ENCODE measurements at regions not wholly inside any gene's neighbourhood (a gene's known extent, or its start where the extent isn't known, plus 50 kb on each side); places are given as distances from the start of the nearest gene placed in this dataset.

DNA sequence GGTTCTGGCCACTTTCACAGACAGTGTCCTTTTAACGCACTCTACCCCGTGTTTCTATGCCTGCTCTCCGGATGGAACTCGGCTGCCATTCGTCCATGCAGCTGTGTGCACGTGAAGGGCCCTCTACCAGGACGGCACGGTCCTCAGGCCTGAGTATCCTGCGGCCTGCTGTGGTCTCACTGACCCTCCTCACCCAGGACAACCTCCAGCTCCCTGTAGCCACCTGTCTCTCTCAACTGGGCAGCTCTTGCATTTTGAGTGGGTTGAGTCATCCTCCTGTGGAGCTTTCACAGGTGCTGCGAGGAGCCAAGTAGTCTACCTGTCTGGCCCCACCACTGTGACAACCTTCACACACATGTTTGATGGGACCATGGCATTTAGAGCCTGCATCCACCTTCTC, 321.7 kb upstream of the TSHZ3 start:
- no peak overlapping the region for H2BK5ac ChIP-seq (ENCODE audit: low read depth, low read length, poor library complexity, severe bottlenecking)
- H4K91ac ChIP-seq (ENCODE audit: insufficient read depth, low read depth, low read length) = no peak overlapping the region
- peaks cover 6% of the 10 kb centered on the region; the same call in 1 of the 2 replicates for H3K4me1 ChIP-seq (ENCODE audit: control insufficient read depth, insufficient read depth, low read length)
- in situ Hi-C loops (cut with MboI; ENCODE audit: low sequenced_read_pairs) (no loop called here), dilution Hi-C loops (cut with HindIII; ENCODE audit: low sequenced_read_pairs, unreplicated experiment) (no loop called here), intact Hi-C loops (cut with micrococcal nuclease) (no loop called here)
- H4K20me1 ChIP-seq (ENCODE audit: insufficient read depth, low read length) = no peaks in the 10 kb centered on the region
- H3K79me1 ChIP-seq (ENCODE audit: low read depth in 1 of 2, low read length in 2 of 2) = no peaks in the 10 kb centered on the region
- 0 out of 2 replicates have a peak, but pooled peaks cover 3% of the 10 kb centered on the region for H3K9me3 ChIP-seq (ENCODE audit: control insufficient read depth, insufficient read depth, low read length)
- H3K4me2 ChIP-seq (ENCODE audit: low read depth, low read length) = no peak overlapping the region
- POLR2A ChIA-PET (ENCODE audit: unreplicated experiment) = no interaction called here
- DNase-seq (no peak), ATAC-seq (ENCODE audit: low read depth) (no peak)
- no peak overlapping the region for H2AK9ac ChIP-seq (replicated peaks; ENCODE audit: low read depth, low read length, poor library complexity)
- 97% methylated on average over 5 of the region's 10 CpGs; no CpG with 5 or more reads in 1 of the 2 experiments for WGBS, 2 experiments (ENCODE audit: extremely low coverage in 2 of 2, insufficient read length in 1 of 2)
- no peak overlapping the region for H3K56ac ChIP-seq (ENCODE audit: extremely low read depth, insufficient read depth, low read length)
- H4K5ac ChIP-seq (ENCODE audit: low read depth, low read length) = no peak overlapping the region
- CTCF ChIA-PET = no interaction called here
- H2BK15ac ChIP-seq (ENCODE audit: low read depth, low read length) = no peak overlapping the region
- TF ChIP-seq RFX5 (IDR thresholded peaks at IDR 0.05; ENCODE audit: low read depth, low read length) = no peak
- no peak for TF ChIP-seq BHLHE40 (IDR thresholded peaks at IDR 0.05; ENCODE audit: low read depth, low read length)
- TF ChIP-seq SMC3 (IDR thresholded peaks at IDR 0.05; ENCODE audit: low read depth, low read length) = no peak
- TF ChIP-seq, protein P1, sequence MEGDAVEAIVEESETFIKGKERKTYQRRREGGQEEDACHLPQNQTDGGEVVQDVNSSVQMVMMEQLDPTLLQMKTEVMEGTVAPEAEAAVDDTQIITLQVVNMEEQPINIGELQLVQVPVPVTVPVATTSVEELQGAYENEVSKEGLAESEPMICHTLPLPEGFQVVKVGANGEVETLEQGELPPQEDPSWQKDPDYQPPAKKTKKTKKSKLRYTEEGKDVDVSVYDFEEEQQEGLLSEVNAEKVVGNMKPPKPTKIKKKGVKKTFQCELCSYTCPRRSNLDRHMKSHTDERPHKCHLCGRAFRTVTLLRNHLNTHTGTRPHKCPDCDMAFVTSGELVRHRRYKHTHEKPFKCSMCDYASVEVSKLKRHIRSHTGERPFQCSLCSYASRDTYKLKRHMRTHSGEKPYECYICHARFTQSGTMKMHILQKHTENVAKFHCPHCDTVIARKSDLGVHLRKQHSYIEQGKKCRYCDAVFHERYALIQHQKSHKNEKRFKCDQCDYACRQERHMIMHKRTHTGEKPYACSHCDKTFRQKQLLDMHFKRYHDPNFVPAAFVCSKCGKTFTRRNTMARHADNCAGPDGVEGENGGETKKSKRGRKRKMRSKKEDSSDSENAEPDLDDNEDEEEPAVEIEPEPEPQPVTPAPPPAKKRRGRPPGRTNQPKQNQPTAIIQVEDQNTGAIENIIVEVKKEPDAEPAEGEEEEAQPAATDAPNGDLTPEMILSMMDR (conservative IDR thresholded peaks at IDR 0.05; ENCODE audit: low read depth, low read length) = no peak
- TF ChIP-seq RAD21 (IDR thresholded peaks at IDR 0.05; ENCODE audit: low read length) = no peak
- H3K9me1 ChIP-seq (ENCODE audit: insufficient read depth, low read length) = no peaks in the 10 kb centered on the region
- no peaks in the 10 kb centered on the region for H3K27me3 ChIP-seq (ENCODE audit: control insufficient read depth, insufficient read depth, low read length)
- H3K27ac ChIP-seq (ENCODE audit: insufficient read depth, low read length) = no peak overlapping the region
- no peak overlapping the region for H2BK120ac ChIP-seq (ENCODE audit: low read depth, low read length)
- H3K4me3 ChIP-seq (ENCODE audit: insufficient read depth, low read depth, low read length) = no peak overlapping the region
- H3K4ac ChIP-seq (ENCODE audit: low read depth, low read length) = no peak overlapping the region
- no peak overlapping the region for H2AFZ ChIP-seq (replicated peaks; ENCODE audit: low read length, poor library complexity)
- no TSS peak for BruUV-seq (replicated peaks)
- no peaks in the 10 kb centered on the region for H3K36me3 ChIP-seq (ENCODE audit: control insufficient read depth, insufficient read depth, low read length)
- no peak overlapping the region for H2BK20ac ChIP-seq (ENCODE audit: low read depth, low read length)
- H4K8ac ChIP-seq (ENCODE audit: low read depth in 2 of 2, low read length in 2 of 2) = no peak overlapping the region
- H3K9ac ChIP-seq (ENCODE audit: low read depth, low read length) = no peak overlapping the region
- no peak overlapping the region for H2AK5ac ChIP-seq (ENCODE audit: low read depth, low read length)
- no peak overlapping the region for H3K14ac ChIP-seq (replicated peaks; ENCODE audit: low read depth, low read length)
- no peak overlapping the region for H3K23ac ChIP-seq (ENCODE audit: low read depth, low read length)
- no peak overlapping the region for H3K18ac ChIP-seq (ENCODE audit: low read depth, low read length)

All from IMR-90 (cell line).